Neural crest cell (in vitro differentiated cells): ENCODE measurements at regions not wholly inside any gene's neighbourhood (a gene's known extent, or its start where the extent isn't known, plus 50 kb on each side); places are given as distances from the start of the nearest gene placed in this dataset.

ENCODE experiments used
- DNase-seq: peaks from one replicate; pipeline ENCODE4 v3.0.0; 2021; ENCODE audit warnings: low read depth, mixed read lengths, low spot score
- H3K27ac Mint-ChIP-seq: one replicate; pipeline ENCODE4 v1.8.0; 2021; ENCODE audit warnings: mild to moderate bottlenecking, mixed read lengths; ENCODE audit not compliant: unreplicated experiment
- H3K27me3 Mint-ChIP-seq: 2 replicates; pipeline ENCODE4 v1.8.0; 2021; ENCODE audit warnings: low read depth, mild to moderate bottlenecking, mixed read lengths
- H3K36me3 Mint-ChIP-seq: 2 replicates; pipeline ENCODE4 v1.8.0; 2021; ENCODE audit warnings: low read depth, mild to moderate bottlenecking, mixed read lengths
- H3K4me1 Mint-ChIP-seq: 2 replicates; pipeline ENCODE4 v1.8.0; 2021; ENCODE audit warnings: mixed read lengths
- H3K4me3 Mint-ChIP-seq: one replicate; pipeline ENCODE4 v1.8.0; 2021; ENCODE audit warnings: mild to moderate bottlenecking, mixed read lengths
- H3K9me3 Mint-ChIP-seq: 2 replicates; pipeline ENCODE4 v1.8.0; 2021; ENCODE audit warnings: mixed read lengths
- CTCF ChIP-seq: fragments of 200-600 bp; sonication (generic); conservative IDR thresholded peaks from 2 replicates; pipeline ENCODE4 v1.5.0; 2021; ENCODE audit warnings: antibody characterized with exemption, mild to moderate bottlenecking

GRCh38 chr5:153018121-153018520 lies 472.3 kb upstream of the GRIA1 start:
- Mint-ChIP-seq H3K4me1 (no peaks in the 10 kb centered on the region), H3K27ac (no peak overlapping the region), H3K36me3 (peaks cover 2% of the 10 kb centered on the region), H3K4me3 (no peak overlapping the region), H3K9me3 (peaks cover 9% of the 10 kb centered on the region), H3K27me3 (no peaks in the 10 kb centered on the region)
- DNase-seq: no peak
- no peak for TF ChIP-seq CTCF

GRCh38 chr5:153030755-153031725 lies 459.4 kb upstream of the GRIA1 start:
- H3K4me3 Mint-ChIP-seq: no peak overlapping the region
- peaks cover 3% of the 10 kb centered on the region for H3K9me3 Mint-ChIP-seq
- no peak for TF ChIP-seq CTCF
- H3K36me3 Mint-ChIP-seq: no peaks in the 10 kb centered on the region
- no peaks in the 10 kb centered on the region for H3K4me1 Mint-ChIP-seq
- no peak overlapping the region for H3K27ac Mint-ChIP-seq
- peaks cover 5% of the 10 kb centered on the region for H3K27me3 Mint-ChIP-seq
- DNase-seq: no peak

GRCh38 chr5:153039501-153039900 lies 451.0 kb upstream of the GRIA1 start:
- H3K27me3 Mint-ChIP-seq: peaks cover 2% of the 10 kb centered on the region
- no peak for DNase-seq
- no peak overlapping the region for H3K4me3 Mint-ChIP-seq
- H3K27ac Mint-ChIP-seq: no peak overlapping the region
- H3K4me1 Mint-ChIP-seq: no peaks in the 10 kb centered on the region
- no peaks in the 10 kb centered on the region for H3K36me3 Mint-ChIP-seq
- TF ChIP-seq CTCF: no peak
- H3K9me3 Mint-ChIP-seq: no peaks in the 10 kb centered on the region

- no peak for DNase-seq
- peaks cover 2% of the 10 kb centered on the region for H3K27me3 Mint-ChIP-seq
- H3K36me3 Mint-ChIP-seq: no peaks in the 10 kb centered on the region
- no peak for TF ChIP-seq CTCF
- H3K27ac Mint-ChIP-seq: no peak overlapping the region
- no peak overlapping the region for H3K4me3 Mint-ChIP-seq
- H3K4me1 Mint-ChIP-seq: no peaks in the 10 kb centered on the region
- no peaks in the 10 kb centered on the region for H3K9me3 Mint-ChIP-seq
Measured at GRCh38 chr5:153043886-153044285, 446.6 kb upstream of the GRIA1 start.

- Mint-ChIP-seq H3K36me3 (no peaks in the 10 kb centered on the region), H3K9me3 (no peaks in the 10 kb centered on the region), H3K4me1 (no peaks in the 10 kb centered on the region), H3K4me3 (no peak overlapping the region), H3K27ac (no peak overlapping the region), H3K27me3 (peaks cover 6% of the 10 kb centered on the region)
- no peak for TF ChIP-seq CTCF
- DNase-seq: no peak
Measured at GRCh38 chr5:153050496-153051179, 439.8 kb upstream of the GRIA1 start.
